ENCODE measurements at regions not wholly inside any gene's neighbourhood (a gene's known extent, or its start where the extent isn't known, plus 50 kb on each side); places are given as distances from the start of the nearest gene placed in this dataset.

DNA sequence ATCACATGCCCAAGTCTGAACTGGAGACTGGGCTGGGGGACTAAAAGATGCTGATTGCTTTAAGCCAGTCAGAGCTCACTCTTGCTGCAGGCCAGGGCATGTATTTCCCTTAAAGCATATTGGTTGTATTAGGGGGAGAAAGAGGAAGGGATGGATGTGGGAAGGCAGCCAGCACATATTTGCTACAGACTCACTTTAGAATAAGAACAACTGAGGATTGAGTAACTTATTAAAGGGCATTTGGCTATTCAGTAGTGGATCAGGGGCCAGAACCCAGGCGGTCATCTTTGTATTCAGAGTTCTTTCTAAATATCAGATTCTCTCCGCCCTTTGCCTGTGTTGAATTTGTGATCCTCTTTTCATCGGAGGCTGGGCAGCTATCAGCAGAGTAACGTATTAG is 231.7 kb downstream of the HAPSTR1 start:
- H3K27ac Mint-ChIP-seq: no peak overlapping the region
- peaks cover 8% of the 10 kb centered on the region for H3K27me3 Mint-ChIP-seq
- H3K36me3 Mint-ChIP-seq: no peaks in the 10 kb centered on the region
- no peak overlapping the region for H3K4me3 Mint-ChIP-seq
- DNase-seq: no peak
- peaks cover 9% of the 10 kb centered on the region for H3K9me3 Mint-ChIP-seq
- no peaks in the 10 kb centered on the region for H3K4me1 Mint-ChIP-seq

DNA sequence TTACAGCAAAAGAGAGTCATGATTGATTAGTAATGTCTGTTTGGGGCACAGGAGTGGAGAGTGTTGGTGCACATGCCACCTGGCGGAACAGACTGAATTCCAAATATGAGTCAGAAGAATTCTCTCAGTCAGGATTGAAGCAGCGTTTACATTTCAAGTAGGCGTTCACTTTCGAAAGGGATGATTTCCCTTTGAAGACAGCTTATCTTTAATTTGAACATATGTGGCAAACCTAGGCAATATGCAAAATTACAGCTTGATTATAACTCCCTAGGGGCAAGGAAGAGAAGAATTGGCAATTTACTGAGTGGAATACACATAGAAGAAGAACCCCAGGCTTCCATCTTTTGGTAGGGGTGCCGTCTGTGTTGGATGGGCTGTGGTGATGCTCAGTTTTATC is 235.8 kb downstream of the HAPSTR1 start:
- no peak for DNase-seq
- Mint-ChIP-seq H3K36me3 (no peaks in the 10 kb centered on the region), H3K27me3 (peaks cover 3% of the 10 kb centered on the region), H3K9me3 (no peaks in the 10 kb centered on the region), H3K27ac (no peak overlapping the region), H3K4me3 (no peak overlapping the region), H3K4me1 (no peaks in the 10 kb centered on the region)

DNA sequence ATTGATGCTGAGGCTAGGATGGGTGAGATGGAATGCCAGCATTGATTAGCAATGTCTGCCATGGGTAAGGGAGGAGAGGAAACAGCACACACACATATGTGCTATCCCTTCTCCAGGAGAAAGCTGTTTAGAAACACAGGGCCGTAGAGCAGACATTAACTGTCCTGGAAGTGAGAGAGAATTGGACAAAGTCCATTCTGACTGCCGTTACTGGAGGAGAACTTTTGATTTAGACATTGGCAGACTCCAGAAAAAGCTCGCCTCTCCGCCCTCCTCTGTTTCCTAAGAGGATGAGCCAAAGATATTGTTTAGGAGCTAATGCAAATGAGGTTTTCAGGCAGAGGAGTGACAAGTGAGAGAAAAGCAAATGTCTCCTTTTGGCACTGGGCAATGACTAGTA is 237.0 kb downstream of the HAPSTR1 start:
- Mint-ChIP-seq H3K9me3 (no peaks in the 10 kb centered on the region), H3K27ac (no peak overlapping the region), H3K27me3 (peaks cover 3% of the 10 kb centered on the region), H3K36me3 (no peaks in the 10 kb centered on the region), H3K4me3 (no peak overlapping the region), H3K4me1 (no peaks in the 10 kb centered on the region)
- DNase-seq: no peak

DNA sequence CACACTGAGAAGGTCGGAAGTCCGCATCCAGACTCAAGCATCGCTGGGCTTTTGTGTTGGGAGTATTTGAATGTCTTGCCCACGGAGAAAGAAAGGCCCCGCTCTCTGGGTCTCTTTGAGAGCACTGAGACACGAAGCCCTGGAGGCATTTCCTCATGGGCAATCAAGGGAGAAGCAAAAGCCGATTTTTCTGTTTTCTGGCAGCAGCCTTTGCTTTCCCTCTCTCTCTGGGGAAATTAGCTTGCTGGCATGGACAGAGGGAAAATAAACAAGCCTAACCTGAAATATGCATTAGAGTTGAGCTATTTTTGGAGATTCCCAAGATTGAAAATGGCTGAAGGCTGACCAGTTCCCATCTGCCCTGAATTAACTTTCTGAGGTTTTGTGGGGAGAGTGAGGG is 238.7 kb downstream of the HAPSTR1 start:
- Mint-ChIP-seq H3K4me1 (no peaks in the 10 kb centered on the region), H3K36me3 (no peaks in the 10 kb centered on the region), H3K4me3 (no peak overlapping the region), H3K9me3 (no peaks in the 10 kb centered on the region), H3K27me3 (no peaks in the 10 kb centered on the region), H3K27ac (no peak overlapping the region)
- DNase-seq: no peak

DNA sequence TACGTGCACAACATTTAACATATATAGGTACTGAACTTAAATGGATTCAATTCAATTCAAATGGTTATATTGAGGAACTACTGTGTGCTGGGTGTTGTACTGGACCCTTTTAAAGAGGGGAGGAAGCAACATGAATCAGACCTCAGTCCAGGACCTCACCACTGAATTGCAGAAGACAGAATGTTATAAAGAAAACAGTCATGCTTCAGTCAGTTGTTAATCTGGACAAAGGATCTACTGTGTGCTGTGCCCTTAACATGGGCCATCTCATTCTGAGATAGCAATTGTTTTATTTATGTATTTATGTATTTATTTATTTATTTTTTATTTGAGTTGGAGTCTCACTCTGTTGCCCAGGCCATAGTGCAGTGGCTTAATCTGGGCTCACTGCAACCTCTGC is 240.1 kb downstream of the HAPSTR1 start:
- no peaks in the 10 kb centered on the region for H3K27me3 Mint-ChIP-seq
- DNase-seq: no peak
- H3K9me3 Mint-ChIP-seq: no peaks in the 10 kb centered on the region
- H3K36me3 Mint-ChIP-seq: no peaks in the 10 kb centered on the region
- H3K4me1 Mint-ChIP-seq: no peaks in the 10 kb centered on the region
- no peak overlapping the region for H3K27ac Mint-ChIP-seq
- H3K4me3 Mint-ChIP-seq: no peak overlapping the region

DNA sequence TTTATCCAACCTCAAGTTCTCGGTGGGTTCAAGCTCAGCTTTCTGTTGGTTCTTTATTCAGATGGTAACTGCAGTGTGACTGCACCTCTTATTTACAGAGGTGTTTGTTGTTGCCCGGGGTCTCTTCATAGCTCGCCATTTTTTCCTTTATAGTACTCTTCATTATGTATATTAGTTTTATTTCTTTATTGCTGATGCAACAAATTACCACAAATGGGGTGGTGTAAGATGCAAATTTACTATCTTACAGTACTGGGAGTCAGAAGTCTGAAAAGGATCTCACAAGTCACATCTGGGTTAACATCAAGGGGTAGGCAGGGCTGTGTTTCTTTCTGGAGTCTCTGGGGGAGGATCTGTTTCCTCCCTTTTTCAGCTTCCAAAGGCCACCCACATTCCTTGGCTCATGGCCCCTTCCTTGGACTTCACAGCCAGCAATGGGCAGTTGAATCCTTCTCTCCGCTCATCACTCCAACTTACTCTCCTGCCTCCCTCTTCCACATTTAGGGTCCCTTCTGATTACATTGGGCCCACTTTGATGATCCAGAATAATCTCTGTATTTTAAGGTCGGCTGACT is 241.2 kb downstream of the HAPSTR1 start:
- Mint-ChIP-seq H3K9me3 (no peaks in the 10 kb centered on the region), H3K4me1 (no peaks in the 10 kb centered on the region), H3K27me3 (no peaks in the 10 kb centered on the region), H3K4me3 (no peak overlapping the region), H3K27ac (no peak overlapping the region), H3K36me3 (no peaks in the 10 kb centered on the region)
- DNase-seq: no peak

DNA sequence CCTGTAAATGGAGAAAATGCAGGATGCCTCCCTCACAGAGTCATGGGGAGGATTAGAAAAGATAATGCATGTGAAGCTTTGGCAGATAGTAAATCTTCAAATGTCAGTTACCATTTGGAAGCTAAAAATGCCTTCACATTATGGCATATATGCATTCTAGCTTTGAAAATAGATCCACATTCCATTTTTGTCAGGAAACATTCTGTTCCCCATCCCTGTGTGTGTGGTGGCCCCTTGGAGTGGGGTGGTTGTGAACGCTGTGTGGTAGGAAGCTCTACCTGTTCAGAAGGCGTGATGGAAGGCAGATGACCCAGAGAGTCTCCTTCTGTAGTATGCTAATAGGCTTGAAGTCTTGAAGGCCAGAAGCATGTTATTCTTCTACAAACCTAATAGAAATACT is 242.0 kb downstream of the HAPSTR1 start:
- Mint-ChIP-seq H3K36me3 (no peaks in the 10 kb centered on the region), H3K27me3 (no peaks in the 10 kb centered on the region), H3K9me3 (no peaks in the 10 kb centered on the region), H3K4me1 (no peaks in the 10 kb centered on the region), H3K4me3 (no peak overlapping the region), H3K27ac (no peak overlapping the region)
- no peak for DNase-seq

DNA sequence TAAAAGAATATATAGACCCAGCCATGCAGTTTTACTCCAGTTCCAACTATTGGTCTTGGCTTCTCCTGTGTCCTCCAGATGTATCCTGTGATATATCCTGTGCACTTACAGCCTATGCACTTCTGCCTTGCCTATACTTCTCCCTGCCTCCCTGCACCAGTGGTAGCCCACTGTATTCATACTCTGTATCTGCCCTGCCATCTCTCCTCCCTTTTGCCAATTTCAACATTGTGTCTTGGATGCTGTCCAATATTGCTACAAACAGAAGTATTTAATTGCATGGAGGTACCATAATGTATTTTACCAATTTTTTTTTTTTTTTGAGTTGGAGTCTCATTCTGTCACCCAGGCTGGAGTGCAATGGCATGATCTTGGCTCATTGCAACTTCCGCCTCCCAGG is 242.7 kb downstream of the HAPSTR1 start:
- H3K27ac Mint-ChIP-seq: no peak overlapping the region
- H3K27me3 Mint-ChIP-seq: no peaks in the 10 kb centered on the region
- no peak for DNase-seq
- no peaks in the 10 kb centered on the region for H3K4me1 Mint-ChIP-seq
- no peaks in the 10 kb centered on the region for H3K36me3 Mint-ChIP-seq
- H3K9me3 Mint-ChIP-seq: no peaks in the 10 kb centered on the region
- no peak overlapping the region for H3K4me3 Mint-ChIP-seq

DNA sequence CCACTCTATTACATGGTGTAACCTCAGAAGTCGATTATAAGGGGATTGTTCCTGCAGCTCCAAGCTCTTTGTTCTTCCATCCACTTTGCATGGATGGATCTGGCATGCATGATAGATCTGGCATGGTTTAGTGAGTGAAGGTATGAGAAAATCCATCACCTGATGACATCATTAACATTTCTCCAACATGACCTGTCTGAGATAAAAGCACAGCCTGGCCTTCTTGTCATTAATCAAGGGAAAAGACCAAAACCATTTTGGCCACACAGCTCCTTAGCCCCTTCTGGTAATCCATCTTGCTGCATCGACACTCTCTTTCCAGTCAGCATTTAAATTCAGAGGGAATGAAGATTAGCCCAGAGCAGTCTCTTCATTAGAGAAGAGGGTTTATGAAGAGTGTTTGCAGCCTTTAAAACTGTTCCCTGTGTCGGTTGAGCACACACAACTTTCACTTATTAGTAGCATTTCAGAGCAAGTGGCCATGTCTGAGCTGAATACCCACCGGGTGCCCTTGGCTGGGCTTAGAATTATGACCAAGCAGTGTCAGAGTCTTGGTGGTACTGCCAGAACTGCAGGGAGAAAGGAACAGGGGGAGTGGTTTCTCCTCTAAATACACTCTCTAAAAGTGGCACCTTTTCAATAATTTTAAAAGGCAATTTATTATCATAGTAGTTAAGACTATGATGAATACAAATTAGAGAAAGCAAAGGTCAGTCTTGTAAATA is 246.0 kb downstream of the HAPSTR1 start:
- Mint-ChIP-seq H3K27ac (no peak overlapping the region), H3K27me3 (no peaks in the 10 kb centered on the region), H3K9me3 (no peaks in the 10 kb centered on the region), H3K4me1 (no peaks in the 10 kb centered on the region), H3K36me3 (no peaks in the 10 kb centered on the region), H3K4me3 (no peak overlapping the region)
- DNase-seq: no peak

DNA sequence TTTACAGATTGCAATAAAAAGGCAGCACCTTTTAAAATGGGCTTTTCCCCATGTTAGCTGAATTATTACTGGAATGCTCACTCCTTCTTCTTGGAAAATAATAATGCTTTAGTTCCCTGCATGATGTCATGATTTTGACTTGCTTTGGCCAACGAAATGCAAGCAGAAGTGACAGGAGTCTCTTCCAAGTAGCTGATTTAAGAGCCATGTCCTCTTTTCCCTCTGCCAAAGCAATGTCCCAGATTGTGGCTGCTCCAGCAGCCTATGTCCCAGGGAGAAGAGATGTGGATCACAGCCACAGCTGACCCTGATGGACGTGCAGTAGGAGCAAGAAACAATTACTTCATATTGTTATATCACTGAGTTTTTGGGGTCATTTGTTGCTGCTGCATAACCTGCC is 246.6 kb downstream of the HAPSTR1 start:
- Mint-ChIP-seq H3K9me3 (no peaks in the 10 kb centered on the region), H3K27me3 (no peaks in the 10 kb centered on the region), H3K4me1 (no peaks in the 10 kb centered on the region), H3K4me3 (no peak overlapping the region), H3K36me3 (no peaks in the 10 kb centered on the region), H3K27ac (no peak overlapping the region)
- no peak for DNase-seq

DNA sequence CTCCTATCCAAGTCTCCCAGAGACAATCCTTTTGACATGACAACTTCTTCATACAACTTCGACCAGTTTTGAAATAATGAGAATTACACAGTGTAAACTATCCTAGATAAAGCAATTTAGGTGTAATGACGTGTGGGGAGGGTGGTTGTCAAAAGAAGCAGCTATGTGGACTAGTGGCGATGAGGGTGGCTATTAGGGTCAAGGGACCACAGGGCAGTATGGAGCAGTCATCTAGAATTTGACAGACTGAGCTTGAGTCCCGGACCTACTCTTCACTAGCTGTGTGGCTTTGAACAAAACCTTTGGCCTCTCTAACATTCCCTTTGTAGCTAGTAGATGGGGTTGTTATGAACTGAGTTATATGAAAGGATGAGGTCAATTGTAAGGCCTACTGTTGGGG is 247.1 kb downstream of the HAPSTR1 start:
- DNase-seq: no peak
- Mint-ChIP-seq H3K27me3 (no peaks in the 10 kb centered on the region), H3K4me3 (no peak overlapping the region), H3K36me3 (no peaks in the 10 kb centered on the region), H3K27ac (no peak overlapping the region), H3K4me1 (no peaks in the 10 kb centered on the region), H3K9me3 (no peaks in the 10 kb centered on the region)

DNA sequence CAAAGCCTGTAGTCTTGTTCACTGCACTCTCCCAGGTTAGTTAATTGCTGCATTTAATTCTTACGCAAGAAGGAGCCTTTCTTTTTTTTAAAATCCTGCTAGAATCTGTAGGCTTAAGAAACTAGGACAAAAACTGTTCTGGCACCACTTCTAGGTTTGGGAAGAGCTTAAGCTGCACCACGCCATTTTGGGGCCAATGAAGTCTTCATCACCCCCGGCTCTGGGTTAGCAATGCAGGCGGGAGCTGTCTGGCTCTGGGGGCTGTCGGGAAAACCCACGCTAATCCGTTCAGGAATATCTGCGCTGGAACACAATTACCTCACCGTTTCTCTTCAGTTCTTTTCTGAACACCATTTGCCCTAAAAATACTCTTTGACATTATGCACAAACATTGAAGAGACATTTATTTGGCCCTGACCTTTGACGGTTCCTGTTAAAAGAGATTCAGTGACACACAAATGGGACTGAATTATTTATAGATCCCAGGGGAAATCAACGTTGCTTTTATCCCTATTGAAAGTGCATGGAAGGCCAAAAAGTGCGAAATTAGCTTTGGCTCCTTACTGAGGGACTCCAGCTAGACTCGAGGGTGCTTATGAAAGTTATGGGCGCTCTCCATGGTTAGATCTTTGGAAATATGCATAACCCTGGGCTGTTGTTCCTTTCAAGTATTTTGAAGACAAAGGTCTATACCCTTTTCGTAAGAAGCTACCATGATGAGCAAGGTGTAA is 249.2 kb downstream of the HAPSTR1 start:
- Mint-ChIP-seq H3K9me3 (no peaks in the 10 kb centered on the region), H3K27ac (no peak overlapping the region), H3K36me3 (no peaks in the 10 kb centered on the region), H3K27me3 (peaks cover 3% of the 10 kb centered on the region), H3K4me3 (no peak overlapping the region), H3K4me1 (no peaks in the 10 kb centered on the region)
- DNase-seq: no peak

DNA sequence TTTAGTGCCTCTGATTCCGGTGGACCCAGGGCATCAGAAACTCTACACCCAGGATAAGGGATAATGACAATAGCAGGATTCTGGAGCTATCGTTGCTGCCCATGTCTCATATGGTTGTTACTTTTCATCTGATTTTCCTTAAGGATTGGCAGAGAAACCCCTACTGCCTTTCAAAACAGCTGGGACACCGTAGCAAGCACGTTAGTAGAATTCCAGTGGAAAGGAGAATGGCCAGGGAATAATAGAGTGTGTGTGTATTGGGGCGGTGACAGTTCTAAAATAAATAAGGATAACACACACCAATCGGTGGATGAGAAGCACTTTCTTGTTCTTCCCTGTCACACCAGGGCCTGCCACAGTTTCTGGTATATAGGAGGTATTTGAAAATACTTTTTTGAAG is 251.8 kb downstream of the HAPSTR1 start:
- H3K27me3 Mint-ChIP-seq: peaks cover 3% of the 10 kb centered on the region
- H3K4me3 Mint-ChIP-seq: no peak overlapping the region
- H3K9me3 Mint-ChIP-seq: peaks cover 5% of the 10 kb centered on the region
- H3K27ac Mint-ChIP-seq: no peak overlapping the region
- H3K36me3 Mint-ChIP-seq: no peaks in the 10 kb centered on the region
- no peaks in the 10 kb centered on the region for H3K4me1 Mint-ChIP-seq
- DNase-seq: no peak

DNA sequence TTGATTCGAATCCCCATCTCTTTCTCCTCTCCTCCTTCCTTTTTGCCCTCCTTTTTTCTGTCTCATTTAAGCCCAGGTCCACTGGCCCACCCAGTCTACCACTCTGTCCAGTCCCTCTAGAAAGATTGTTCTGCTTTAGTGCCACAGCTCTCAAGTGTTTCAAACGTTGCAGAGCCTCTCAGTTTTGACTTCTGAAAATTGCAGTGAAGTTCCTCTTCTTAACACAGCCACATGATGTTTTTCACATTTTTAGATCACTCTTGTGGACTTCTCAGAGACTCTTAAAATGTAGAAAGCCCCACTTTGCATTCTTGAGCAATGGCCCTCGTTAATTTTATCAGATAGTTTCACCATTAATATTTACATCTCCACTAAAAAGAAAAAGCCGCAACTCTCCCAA is 253.1 kb downstream of the HAPSTR1 start:
- no peak for DNase-seq
- no peaks in the 10 kb centered on the region for H3K36me3 Mint-ChIP-seq
- peaks cover 3% of the 10 kb centered on the region for H3K27me3 Mint-ChIP-seq
- peaks cover 15% of the 10 kb centered on the region for H3K9me3 Mint-ChIP-seq
- H3K4me1 Mint-ChIP-seq: no peaks in the 10 kb centered on the region
- no peak overlapping the region for H3K4me3 Mint-ChIP-seq
- H3K27ac Mint-ChIP-seq: no peak overlapping the region

DNA sequence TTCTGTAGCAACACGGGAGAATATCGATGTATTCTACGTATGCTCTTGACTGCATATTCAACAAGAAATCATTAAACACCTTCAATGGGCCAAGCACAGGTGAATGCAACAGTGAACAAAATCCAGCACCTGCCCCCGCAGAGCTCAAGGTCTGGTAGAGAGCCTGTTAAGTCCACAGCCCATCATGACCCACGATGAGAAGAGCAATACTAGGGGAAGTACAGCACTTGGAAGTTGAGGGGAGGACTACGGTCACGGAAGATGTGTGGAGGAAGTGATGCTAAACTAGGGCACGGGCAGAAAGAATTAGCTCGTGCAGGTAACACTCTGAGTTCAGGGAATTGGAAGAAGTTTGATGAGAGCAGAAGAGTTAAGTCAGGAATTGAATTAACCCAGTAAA is 253.6 kb downstream of the HAPSTR1 start:
- DNase-seq: no peak
- Mint-ChIP-seq H3K9me3 (peaks cover 17% of the 10 kb centered on the region), H3K27ac (no peak overlapping the region), H3K4me3 (no peak overlapping the region), H3K27me3 (peaks cover 3% of the 10 kb centered on the region), H3K4me1 (no peaks in the 10 kb centered on the region), H3K36me3 (no peaks in the 10 kb centered on the region)

DNA sequence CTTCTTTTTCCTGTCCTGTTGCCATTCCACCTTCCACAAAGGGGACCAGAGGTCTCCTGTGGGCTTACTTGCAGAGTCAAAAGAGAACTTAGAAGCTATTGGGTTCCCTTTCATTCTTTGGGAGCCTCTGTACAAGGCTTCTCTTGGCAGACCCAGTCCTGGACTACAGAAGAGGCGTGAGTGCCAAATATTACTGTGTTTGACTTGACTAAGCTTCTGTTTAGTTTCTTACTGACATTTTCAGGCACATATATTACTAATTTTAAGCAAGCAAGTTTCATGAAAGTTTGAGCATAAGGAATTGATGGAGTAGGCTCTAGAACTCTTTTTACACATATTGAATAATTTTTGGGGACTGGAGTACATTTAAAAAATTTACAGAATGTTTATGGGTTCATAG is 254.4 kb downstream of the HAPSTR1 start:
- no peaks in the 10 kb centered on the region for H3K4me1 Mint-ChIP-seq
- peaks cover 17% of the 10 kb centered on the region for H3K9me3 Mint-ChIP-seq
- H3K4me3 Mint-ChIP-seq: no peak overlapping the region
- peaks cover 3% of the 10 kb centered on the region for H3K27me3 Mint-ChIP-seq
- no peaks in the 10 kb centered on the region for H3K36me3 Mint-ChIP-seq
- DNase-seq: no peak
- H3K27ac Mint-ChIP-seq: no peak overlapping the region
